ENCODE measurements at regions not wholly inside any gene's neighbourhood (a gene's known extent, or its start where the extent isn't known, plus 50 kb on each side); places are given as distances from the start of the nearest gene placed in this dataset.

DNA sequence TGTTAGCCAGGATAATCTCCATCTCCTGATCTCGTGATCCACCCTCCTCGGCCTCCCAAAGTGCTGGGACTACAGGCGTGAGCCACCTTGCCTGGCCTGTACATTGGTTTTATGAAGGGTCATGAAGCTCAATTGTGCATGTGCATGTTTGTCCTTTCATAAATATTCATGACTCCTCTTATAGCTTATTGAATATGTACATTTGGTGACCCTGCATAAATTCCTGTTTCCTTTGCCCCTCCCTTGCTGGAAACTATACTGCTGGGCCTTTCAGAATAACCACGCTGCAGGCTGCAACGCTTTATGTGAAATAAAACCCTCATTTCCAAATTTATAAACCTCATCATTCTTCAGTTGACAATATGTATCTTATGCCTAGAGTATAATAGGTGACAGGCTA, 978.0 kb upstream of the LCORL start:
- no peaks in the 10 kb centered on the region for H3K79me1 ChIP-seq (replicated peaks; ENCODE audit: low read length, poor library complexity, severe bottlenecking)
- H3K14ac ChIP-seq (ENCODE audit: low read length in 2 of 2) = no peak overlapping the region
- H2AFZ ChIP-seq (ENCODE audit: low read depth, low read length) = no peak overlapping the region
- no peak overlapping the region for H3K23ac ChIP-seq (ENCODE audit: low read length in 2 of 2)
- no peak overlapping the region for H3K4ac ChIP-seq (ENCODE audit: low read depth in 1 of 2, low read length in 2 of 2)
- no peaks in the 10 kb centered on the region for H3K9me3 ChIP-seq (ENCODE audit: control insufficient read depth, low read length)
- H3K18ac ChIP-seq (ENCODE audit: low read depth in 1 of 2, low read length in 2 of 2) = no peak overlapping the region
- no peak overlapping the region for H4K8ac ChIP-seq (ENCODE audit: low read length)
- no peak overlapping the region for H3K27ac ChIP-seq (ENCODE audit: low read length, poor library complexity, severe bottlenecking)
- H3K36me3 ChIP-seq (ENCODE audit: control insufficient read depth in 1 of 2, insufficient read depth in 2 of 2, low read depth in 1 of 2, low read length in 2 of 2) = no peaks in the 10 kb centered on the region
- no peak overlapping the region for H2BK5ac ChIP-seq (ENCODE audit: low read depth, low read length, poor library complexity, severe bottlenecking)
- no peak for DNase-seq
- no peak overlapping the region for H2BK12ac ChIP-seq (ENCODE audit: low read length in 2 of 2)
- H3K4me1 ChIP-seq (ENCODE audit: control insufficient read depth, insufficient read depth, low read depth, low read length) = peaks cover 5% of the 10 kb centered on the region
- no peak overlapping the region for H3K9ac ChIP-seq (ENCODE audit: low read length)
- H3K4me3 ChIP-seq (ENCODE audit: insufficient read depth in 1 of 2, low read depth in 1 of 2, low read length in 2 of 2) = no peak overlapping the region
- H3K27me3 ChIP-seq (ENCODE audit: control insufficient read depth in 1 of 2, insufficient read depth in 1 of 2, low read length in 2 of 2) = no peaks in the 10 kb centered on the region
- WGBS = 100% methylated on average over 3 of the region's 5 CpGs
- H2AK5ac ChIP-seq (ENCODE audit: low read length, severe bottlenecking) = no peak overlapping the region
- H2BK120ac ChIP-seq (ENCODE audit: low read depth, low read length) = no peak overlapping the region
- no peak overlapping the region for H4K91ac ChIP-seq (ENCODE audit: low read length)
- H2BK15ac ChIP-seq (ENCODE audit: low read depth, poor library complexity, severe bottlenecking) = no peak overlapping the region
- no peak overlapping the region for H3K4me2 ChIP-seq (ENCODE audit: low read length, poor library complexity, severe bottlenecking)

DNA sequence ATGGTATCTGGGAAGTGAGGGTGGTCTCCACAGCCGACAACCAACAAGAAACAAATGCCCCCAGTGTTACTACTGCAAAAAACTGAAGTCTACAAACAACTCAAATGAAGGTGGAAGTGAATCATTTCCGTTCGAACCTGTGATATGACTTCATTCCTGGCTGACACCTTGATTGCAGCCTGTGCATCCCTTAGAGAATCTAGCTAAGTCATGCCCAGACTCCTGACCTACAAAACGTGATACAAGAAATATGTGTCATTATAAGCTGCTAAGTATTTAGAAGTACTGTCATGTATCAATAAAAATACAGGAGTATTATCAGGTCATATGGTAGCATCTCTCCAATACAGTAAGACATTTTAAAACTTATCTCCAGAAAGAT, 959.7 kb upstream of the LCORL start:
- no peaks in the 10 kb centered on the region for H3K4me1 ChIP-seq (ENCODE audit: control insufficient read depth, insufficient read depth, low read depth, low read length)
- no peak overlapping the region for H3K4ac ChIP-seq (ENCODE audit: low read depth in 1 of 2, low read length in 2 of 2)
- no peaks in the 10 kb centered on the region for H3K27me3 ChIP-seq (ENCODE audit: control insufficient read depth in 1 of 2, insufficient read depth in 1 of 2, low read length in 2 of 2)
- 100% methylated on average over 2 of the region's 4 CpGs for WGBS
- no peak overlapping the region for H2BK120ac ChIP-seq (ENCODE audit: low read depth, low read length)
- H2AFZ ChIP-seq (ENCODE audit: low read depth, low read length) = no peak overlapping the region
- no peak overlapping the region for H3K27ac ChIP-seq (ENCODE audit: low read length, poor library complexity, severe bottlenecking)
- no peak overlapping the region for H2BK5ac ChIP-seq (ENCODE audit: low read depth, low read length, poor library complexity, severe bottlenecking)
- H3K4me2 ChIP-seq (ENCODE audit: low read length, poor library complexity, severe bottlenecking) = no peak overlapping the region
- no peaks in the 10 kb centered on the region for H3K79me1 ChIP-seq (replicated peaks; ENCODE audit: low read length, poor library complexity, severe bottlenecking)
- H4K8ac ChIP-seq (ENCODE audit: low read length) = no peak overlapping the region
- no peak overlapping the region for H3K14ac ChIP-seq (ENCODE audit: low read length in 2 of 2)
- H3K9ac ChIP-seq (ENCODE audit: low read length) = no peak overlapping the region
- no peaks in the 10 kb centered on the region for H3K9me3 ChIP-seq (ENCODE audit: control insufficient read depth, low read length)
- H2BK12ac ChIP-seq (ENCODE audit: low read length in 2 of 2) = no peak overlapping the region
- H4K91ac ChIP-seq (ENCODE audit: low read length) = no peak overlapping the region
- no peak for DNase-seq
- H2AK5ac ChIP-seq (ENCODE audit: low read length, severe bottlenecking) = no peak overlapping the region
- no peak overlapping the region for H2BK15ac ChIP-seq (ENCODE audit: low read depth, poor library complexity, severe bottlenecking)
- no peak overlapping the region for H3K18ac ChIP-seq (ENCODE audit: low read depth in 1 of 2, low read length in 2 of 2)
- no peak overlapping the region for H3K4me3 ChIP-seq (ENCODE audit: insufficient read depth in 1 of 2, low read depth in 1 of 2, low read length in 2 of 2)
- no peak overlapping the region for H3K23ac ChIP-seq (ENCODE audit: low read length in 2 of 2)
- no peaks in the 10 kb centered on the region for H3K36me3 ChIP-seq (ENCODE audit: control insufficient read depth in 1 of 2, insufficient read depth in 2 of 2, low read depth in 1 of 2, low read length in 2 of 2)

DNA sequence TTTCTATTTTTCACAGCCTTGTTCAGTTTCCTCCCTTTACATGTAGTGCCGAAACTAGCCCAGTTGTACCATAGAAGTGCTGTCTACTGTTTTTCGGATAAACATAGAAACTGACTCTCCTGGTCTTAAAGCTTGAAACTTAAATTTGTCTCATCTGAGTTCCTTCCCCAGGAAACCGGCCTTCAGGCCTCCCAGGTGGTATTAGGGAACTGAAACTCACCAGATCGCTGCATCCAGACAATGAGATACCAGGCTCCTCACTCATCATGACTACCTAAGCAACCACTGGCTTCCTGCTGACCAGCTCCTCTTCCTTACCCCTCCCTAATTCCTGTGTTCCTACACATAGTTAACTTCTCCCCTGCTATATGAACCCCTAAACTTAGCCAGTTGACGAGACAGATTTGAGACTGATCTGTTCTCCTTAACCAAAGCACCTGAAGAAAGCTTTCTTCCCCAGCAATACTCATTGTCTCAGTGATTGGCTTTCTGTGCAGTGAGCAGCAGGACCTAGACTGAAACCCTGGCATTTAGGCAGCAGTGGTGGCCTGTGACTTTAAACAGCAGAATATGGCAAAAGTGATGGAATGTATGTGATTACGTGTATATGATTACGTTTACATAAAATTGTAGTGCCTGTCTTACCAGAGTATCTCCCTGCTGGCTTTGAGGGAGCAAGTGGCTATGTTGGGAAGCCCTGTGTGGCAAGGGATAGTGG, 959.1 kb upstream of the LCORL start:
- Histone ChIP-seq H3K14ac (ENCODE audit: low read length in 2 of 2) (no peak overlapping the region), H3K79me1 (replicated peaks; ENCODE audit: low read length, poor library complexity, severe bottlenecking) (no peaks in the 10 kb centered on the region), H3K36me3 (ENCODE audit: control insufficient read depth in 1 of 2, insufficient read depth in 2 of 2, low read depth in 1 of 2, low read length in 2 of 2) (no peaks in the 10 kb centered on the region), H3K27me3 (ENCODE audit: control insufficient read depth in 1 of 2, insufficient read depth in 1 of 2, low read length in 2 of 2) (no peaks in the 10 kb centered on the region), H2BK12ac (ENCODE audit: low read length in 2 of 2) (no peak overlapping the region), H3K23ac (ENCODE audit: low read length in 2 of 2) (no peak overlapping the region), H2BK15ac (ENCODE audit: low read depth, poor library complexity, severe bottlenecking) (no peak overlapping the region), H2BK5ac (ENCODE audit: low read depth, low read length, poor library complexity, severe bottlenecking) (no peak overlapping the region), H3K27ac (ENCODE audit: low read length, poor library complexity, severe bottlenecking) (no peak overlapping the region), H4K8ac (ENCODE audit: low read length) (no peak overlapping the region), H3K4me2 (ENCODE audit: low read length, poor library complexity, severe bottlenecking) (no peak overlapping the region), H4K91ac (ENCODE audit: low read length) (no peak overlapping the region), H3K4me1 (ENCODE audit: control insufficient read depth, insufficient read depth, low read depth, low read length) (no peaks in the 10 kb centered on the region), H2AK5ac (ENCODE audit: low read length, severe bottlenecking) (no peak overlapping the region), H3K9ac (ENCODE audit: low read length) (no peak overlapping the region), H2AFZ (ENCODE audit: low read depth, low read length) (no peak overlapping the region), H2BK120ac (ENCODE audit: low read depth, low read length) (no peak overlapping the region), H3K9me3 (ENCODE audit: control insufficient read depth, low read length) (no peaks in the 10 kb centered on the region), H3K4me3 (ENCODE audit: insufficient read depth in 1 of 2, low read depth in 1 of 2, low read length in 2 of 2) (no peak overlapping the region), H3K4ac (ENCODE audit: low read depth in 1 of 2, low read length in 2 of 2) (no peak overlapping the region), H3K18ac (ENCODE audit: low read depth in 1 of 2, low read length in 2 of 2) (no peak overlapping the region)
- WGBS = 87% methylated on average over 7 of the region's 7 CpGs
- no peak for DNase-seq

DNA sequence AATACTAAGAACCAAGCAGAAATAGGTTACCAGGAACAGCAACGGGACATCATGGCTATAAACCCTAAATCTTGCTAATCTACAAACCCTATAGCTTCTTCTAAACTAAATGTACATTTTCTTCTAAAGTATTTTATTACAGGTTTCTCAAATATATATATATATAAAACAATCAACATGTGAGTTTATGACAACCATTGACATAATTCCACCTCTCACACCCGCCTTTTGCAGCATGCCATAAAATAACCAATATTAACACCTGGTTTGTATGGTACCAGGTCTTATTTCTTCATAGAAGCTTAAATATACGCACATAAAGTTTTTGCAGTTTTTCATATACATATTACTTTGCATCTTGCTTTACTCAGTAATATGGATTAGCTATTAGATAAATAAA, 955.3 kb upstream of the LCORL start:
- no peak overlapping the region for H2AFZ ChIP-seq (ENCODE audit: low read depth, low read length)
- H2AK5ac ChIP-seq (ENCODE audit: low read length, severe bottlenecking) = no peak overlapping the region
- H3K23ac ChIP-seq (ENCODE audit: low read length in 2 of 2) = no peak overlapping the region
- no peak overlapping the region for H3K4ac ChIP-seq (ENCODE audit: low read depth in 1 of 2, low read length in 2 of 2)
- peaks cover 11% of the 10 kb centered on the region for H3K9me3 ChIP-seq (ENCODE audit: control insufficient read depth, low read length)
- no peak overlapping the region for H3K14ac ChIP-seq (ENCODE audit: low read length in 2 of 2)
- H4K8ac ChIP-seq (ENCODE audit: low read length) = no peak overlapping the region
- no peak overlapping the region for H2BK5ac ChIP-seq (ENCODE audit: low read depth, low read length, poor library complexity, severe bottlenecking)
- no peaks in the 10 kb centered on the region for H3K27me3 ChIP-seq (ENCODE audit: control insufficient read depth in 1 of 2, insufficient read depth in 1 of 2, low read length in 2 of 2)
- no peak for DNase-seq
- H3K36me3 ChIP-seq (ENCODE audit: control insufficient read depth in 1 of 2, insufficient read depth in 2 of 2, low read depth in 1 of 2, low read length in 2 of 2) = no peaks in the 10 kb centered on the region
- H3K18ac ChIP-seq (ENCODE audit: low read depth in 1 of 2, low read length in 2 of 2) = no peak overlapping the region
- H3K79me1 ChIP-seq (replicated peaks; ENCODE audit: low read length, poor library complexity, severe bottlenecking) = no peaks in the 10 kb centered on the region
- H2BK15ac ChIP-seq (ENCODE audit: low read depth, poor library complexity, severe bottlenecking) = no peak overlapping the region
- no peak overlapping the region for H2BK120ac ChIP-seq (ENCODE audit: low read depth, low read length)
- H2BK12ac ChIP-seq (ENCODE audit: low read length in 2 of 2) = no peak overlapping the region
- no peak overlapping the region for H3K9ac ChIP-seq (ENCODE audit: low read length)
- no peak overlapping the region for H4K91ac ChIP-seq (ENCODE audit: low read length)
- H3K27ac ChIP-seq (ENCODE audit: low read length, poor library complexity, severe bottlenecking) = no peak overlapping the region
- WGBS = 100% methylated on average over 1 of the region's 3 CpGs
- H3K4me2 ChIP-seq (ENCODE audit: low read length, poor library complexity, severe bottlenecking) = no peak overlapping the region
- no peak overlapping the region for H3K4me3 ChIP-seq (ENCODE audit: insufficient read depth in 1 of 2, low read depth in 1 of 2, low read length in 2 of 2)
- H3K4me1 ChIP-seq (ENCODE audit: control insufficient read depth, insufficient read depth, low read depth, low read length) = no peaks in the 10 kb centered on the region

All from mesenchymal stem cell (in vitro differentiated cells and primary cell).